Tibial nerve (tissue), 4 donors: ENCODE measurements at regions not wholly inside any gene's neighbourhood (a gene's known extent, or its start where the extent isn't known, plus 50 kb on each side); places are given as distances from the start of the nearest gene placed in this dataset.
A peak's percentile ranks its signal among the peaks of the same experiment; 100 is the strongest.

Source experiments
- DNase-seq, 2 donors: peaks; one replicate each; pipeline ENCODE4 v3.0.0-alpha.2; 2019; ENCODE audit warnings: low spot score in 2 of 2
- H3K27ac ChIP-seq, 4 donors: fragments of 200-600 bp; sonication (generic) in 3 of 4; one replicate each; pipeline ENCODE4 v1.5.1; 2017 to 2019; ENCODE audit warnings: mild to moderate bottlenecking in 1 of 4
- H3K27me3 ChIP-seq, 2 donors: fragments of 200-600 bp; sonication (generic) in 1 of 2; one replicate each; pipeline versions ENCODE4 v1.5.1 to v1.6.0; 2017 to 2019
- H3K36me3 ChIP-seq, 3 donors: fragments of 200-600 bp; sonication (generic); one replicate each; pipeline ENCODE4 v1.5.1; 2018 to 2019
- H3K4me1 ChIP-seq, 4 donors: fragments of 200-600 bp; sonication (generic) in 3 of 4; one replicate each; pipeline ENCODE4 v1.5.1; 2017 to 2019
- H3K4me3 ChIP-seq, 4 donors: fragments of 200-600 bp; sonication (generic) in 3 of 4; one replicate each; pipeline ENCODE4 v1.5.1; 2017 to 2019; ENCODE audit warnings: mild to moderate bottlenecking in 1 of 4, moderate library complexity in 1 of 4
- H3K9me3 ChIP-seq, 4 donors: fragments of 200-600 bp; sonication (generic) in 3 of 4; one replicate each; pipeline ENCODE4 v1.5.1; 2017 to 2019
- CTCF ChIP-seq, 5 experiments: fragments of 200-600 bp in 3 of 5; fragments of 450-650 bp in 2 of 5; sonication (generic) in 3 of 5; IDR thresholded peaks; one replicate each; pipeline ENCODE4 v1.5.1; 2016 to 2019; ENCODE audit warnings: antibody characterized with exemption in 5 of 5, mild to moderate bottlenecking in 3 of 5, moderate library complexity in 2 of 5
- EP300 ChIP-seq, 2 donors: sonication (generic); formaldehyde crosslinking; IDR thresholded peaks; one replicate each; pipeline ENCODE4 v1.6.1; 2017; ENCODE audit warnings: antibody characterized with exemption in 2 of 2, mild to moderate bottlenecking in 1 of 2
- POLR2A ChIP-seq, 2 donors: fragments of 450-650 bp; IDR thresholded peaks; one replicate each; pipeline ENCODE4 v1.6.1; 2017; ENCODE audit warnings: antibody characterized with exemption in 2 of 2, mild to moderate bottlenecking in 2 of 2, moderate library complexity in 2 of 2
- WGBS, 2 donors: methylation state at CpG; one replicate each; pipeline ENCODE4 v1.1.5; 2018; 5-methylcytosine and 5-hydroxymethylcytosine counted together

- H3K27ac ChIP-seq, result no peak overlapping the region
- no peak for DNase-seq
- WGBS, 2 donors, result 89 to 90% methylated on average over 1 of the region's 1 CpG
- TF ChIP-seq POLR2A (IDR thresholded peaks at IDR 0.05) (no peak), CTCF (IDR thresholded peaks at IDR 0.05) (no peak), EP300 (IDR thresholded peaks at IDR 0.05) (no peak)
- H3K36me3 ChIP-seq, result no peaks in the 10 kb centered on the region
- H3K4me3 ChIP-seq, result no peak overlapping the region
- H3K9me3 ChIP-seq, result peaks cover 0 to 28% (median 0%) of the 10 kb centered on the region in 4 donors
- H3K27me3 ChIP-seq, result no peaks in the 10 kb centered on the region
- H3K4me1 ChIP-seq, result no peaks in the 10 kb centered on the region
Measured at GRCh38 chr2:125512313-125512712, 1143.6 kb upstream of the GYPC start.

GRCh38 chr2:125516496-125517109 is 1139.4 kb upstream of the GYPC start:
- Histone ChIP-seq H3K9me3 (peaks cover 0 to 21% (median 0%) of the 10 kb centered on the region in 4 donors), H3K27ac (no peak overlapping the region), H3K36me3 (no peaks in the 10 kb centered on the region), H3K27me3 (no peaks in the 10 kb centered on the region), H3K4me1 (no peaks in the 10 kb centered on the region), H3K4me3 (no peak overlapping the region)
- DNase-seq, result no peak
- TF ChIP-seq CTCF (IDR thresholded peaks at IDR 0.05), result peak in 1 of 5 experiments; percentile 26
- TF ChIP-seq POLR2A (IDR thresholded peaks at IDR 0.05), result no peak
- TF ChIP-seq EP300 (IDR thresholded peaks at IDR 0.05), result no peak
- whole genome bisulfite sequencing, 2 donors, result 61 to 71% methylated on average over 3 of the region's 3 CpGs

GRCh38 chr2:125526093-125526492 is 1129.9 kb upstream of the GYPC start:
- no peak for DNase-seq
- H3K4me3 ChIP-seq, result no peak overlapping the region
- no peaks in the 10 kb centered on the region for H3K9me3 ChIP-seq
- H3K36me3 ChIP-seq, result no peaks in the 10 kb centered on the region
- no peaks in the 10 kb centered on the region for H3K4me1 ChIP-seq
- 66 to 74% methylated on average over 5 of the region's 5 CpGs for WGBS, 2 donors
- TF ChIP-seq EP300 (IDR thresholded peaks at IDR 0.05) (no peak), CTCF (IDR thresholded peaks at IDR 0.05) (no peak), POLR2A (IDR thresholded peaks at IDR 0.05) (no peak)
- H3K27me3 ChIP-seq, result no peaks in the 10 kb centered on the region
- H3K27ac ChIP-seq, result no peak overlapping the region

GRCh38 chr2:125535089-125535488 is 1120.9 kb upstream of the GYPC start:
- Histone ChIP-seq H3K4me3 (no peak overlapping the region), H3K27me3 (no peaks in the 10 kb centered on the region), H3K27ac (no peak overlapping the region), H3K4me1 (no peaks in the 10 kb centered on the region), H3K36me3 (no peaks in the 10 kb centered on the region), H3K9me3 (no peaks in the 10 kb centered on the region)
- 84 to 90% methylated on average over 1 of the region's 1 CpG for WGBS, 2 donors
- TF ChIP-seq EP300 (IDR thresholded peaks at IDR 0.05), result no peak
- no peak for TF ChIP-seq POLR2A (IDR thresholded peaks at IDR 0.05)
- no peak for TF ChIP-seq CTCF (IDR thresholded peaks at IDR 0.05)
- DNase-seq, result no peak

- H3K9me3 ChIP-seq, result no peaks in the 10 kb centered on the region
- H3K4me3 ChIP-seq, result no peak overlapping the region
- no peaks in the 10 kb centered on the region for H3K4me1 ChIP-seq
- no peaks in the 10 kb centered on the region for H3K36me3 ChIP-seq
- WGBS, 2 donors, result 46 to 79% methylated on average over 1 of the region's 1 CpG
- no peaks in the 10 kb centered on the region for H3K27me3 ChIP-seq
- DNase-seq, result no peak
- no peak for TF ChIP-seq CTCF (IDR thresholded peaks at IDR 0.05)
- no peak for TF ChIP-seq EP300 (IDR thresholded peaks at IDR 0.05)
- TF ChIP-seq POLR2A (IDR thresholded peaks at IDR 0.05), result no peak
- no peak overlapping the region for H3K27ac ChIP-seq
Measured at GRCh38 chr2:125543968-125544514, 1111.9 kb upstream of the GYPC start.
